ENCODE measurements at regions not wholly inside any gene's neighbourhood (a gene's known extent, or its start where the extent isn't known, plus 50 kb on each side); places are given as distances from the start of the nearest gene placed in this dataset.

- POLR2A ChIA-PET = no interaction called here
- no peak for ATAC-seq (ENCODE audit: low read depth)
- Mint-ChIP-seq H3K4me1 (no peaks in the 10 kb centered on the region), H3K9me3 (no peaks in the 10 kb centered on the region), H3K36me3 (no peaks in the 10 kb centered on the region), H3K4me3 (no peak overlapping the region), H3K27me3 (peaks cover 3% of the 10 kb centered on the region), H3K27ac (no peak overlapping the region)
- DNase-seq = no peak
These were observed 156.2 kb upstream of the ZMIZ1 start for GRCh38 chr10:78912361-78913218.

GRCh38 chr10:78913219-78914059 lies 155.3 kb upstream of the ZMIZ1 start:
- H3K4me1 Mint-ChIP-seq = no peaks in the 10 kb centered on the region
- no peak for ATAC-seq (ENCODE audit: low read depth)

GRCh38 chr10:78914060-78914378 lies 154.7 kb upstream of the ZMIZ1 start:
- Mint-ChIP-seq H3K4me1 (no peaks in the 10 kb centered on the region), H3K9me3 (no peaks in the 10 kb centered on the region), H3K27ac (no peak overlapping the region), H3K4me3 (no peak overlapping the region), H3K36me3 (no peaks in the 10 kb centered on the region), H3K27me3 (peaks cover 3% of the 10 kb centered on the region)
- POLR2A ChIA-PET = no interaction called here
- ATAC-seq (ENCODE audit: low read depth) (no peak), DNase-seq (no peak)

More at GRCh38 chr10:78913219-78914059, 155.3 kb upstream of the ZMIZ1 start:
- Mint-ChIP-seq H3K27me3 (peaks cover 3% of the 10 kb centered on the region), H3K4me3 (no peak overlapping the region), H3K36me3 (no peaks in the 10 kb centered on the region), H3K27ac (no peak overlapping the region), H3K9me3 (no peaks in the 10 kb centered on the region)
- DNase-seq = no peak
- POLR2A ChIA-PET = no interaction called here

- Mint-ChIP-seq H3K9me3 (no peaks in the 10 kb centered on the region), H3K27me3 (peaks cover 3% of the 10 kb centered on the region), H3K4me3 (no peak overlapping the region), H3K36me3 (no peaks in the 10 kb centered on the region), H3K27ac (no peak overlapping the region), H3K4me1 (no peaks in the 10 kb centered on the region)
- ATAC-seq (ENCODE audit: low read depth) (no peak), DNase-seq (no peak)
- POLR2A ChIA-PET = no interaction called here
These were observed 154.1 kb upstream of the ZMIZ1 start for GRCh38 chr10:78914502-78915189.

GRCh38 chr10:78915190-78915518 lies 153.6 kb upstream of the ZMIZ1 start:
- DNase-seq (no peak), ATAC-seq (ENCODE audit: low read depth) (no peak)
- H3K4me3 Mint-ChIP-seq = no peak overlapping the region
- H3K27ac Mint-ChIP-seq = no peak overlapping the region
- peaks cover 3% of the 10 kb centered on the region for H3K27me3 Mint-ChIP-seq
- H3K4me1 Mint-ChIP-seq = no peaks in the 10 kb centered on the region
- POLR2A ChIA-PET = no interaction called here
- H3K9me3 Mint-ChIP-seq = no peaks in the 10 kb centered on the region
- no peaks in the 10 kb centered on the region for H3K36me3 Mint-ChIP-seq

GRCh38 chr10:78916227-78916626 lies 152.5 kb upstream of the ZMIZ1 start:
- DNase-seq (no peak), ATAC-seq (ENCODE audit: low read depth) (no peak)
- H3K36me3 Mint-ChIP-seq = no peaks in the 10 kb centered on the region
- H3K4me1 Mint-ChIP-seq = no peaks in the 10 kb centered on the region
- POLR2A ChIA-PET = no interaction called here
- H3K4me3 Mint-ChIP-seq = no peak overlapping the region
- no peaks in the 10 kb centered on the region for H3K9me3 Mint-ChIP-seq
- peaks cover 3% of the 10 kb centered on the region for H3K27me3 Mint-ChIP-seq
- no peak overlapping the region for H3K27ac Mint-ChIP-seq

- peaks cover 3% of the 10 kb centered on the region for H3K27me3 Mint-ChIP-seq
- POLR2A ChIA-PET = no interaction called here
- H3K4me1 Mint-ChIP-seq = no peaks in the 10 kb centered on the region
- DNase-seq = no peak
- no peak overlapping the region for H3K27ac Mint-ChIP-seq
- no peaks in the 10 kb centered on the region for H3K9me3 Mint-ChIP-seq
- H3K4me3 Mint-ChIP-seq = no peak overlapping the region
- no peak for ATAC-seq (ENCODE audit: low read depth)
- H3K36me3 Mint-ChIP-seq = no peaks in the 10 kb centered on the region
These were observed 149.4 kb upstream of the ZMIZ1 start for GRCh38 chr10:78919181-78919966.

- Mint-ChIP-seq H3K36me3 (no peaks in the 10 kb centered on the region), H3K27ac (no peak overlapping the region), H3K4me1 (no peaks in the 10 kb centered on the region), H3K4me3 (no peak overlapping the region), H3K9me3 (no peaks in the 10 kb centered on the region), H3K27me3 (peaks cover 5% of the 10 kb centered on the region)
- POLR2A ChIA-PET = no interaction called here
- ATAC-seq (ENCODE audit: low read depth) (no peak), DNase-seq (no peak)
These were observed 148.8 kb upstream of the ZMIZ1 start for GRCh38 chr10:78920011-78920410.

GRCh38 chr10:78921895-78922294 lies 146.9 kb upstream of the ZMIZ1 start:
- ATAC-seq (ENCODE audit: low read depth) = no peak
- no peak overlapping the region for H3K4me3 Mint-ChIP-seq
- no peak for DNase-seq

GRCh38 chr10:78923647-78924318 lies 145.0 kb upstream of the ZMIZ1 start:
- POLR2A ChIA-PET = no interaction called here

More at GRCh38 chr10:78921895-78922294, 146.9 kb upstream of the ZMIZ1 start:
- Mint-ChIP-seq H3K9me3 (no peaks in the 10 kb centered on the region), H3K27ac (no peak overlapping the region), H3K36me3 (no peaks in the 10 kb centered on the region), H3K4me1 (no peaks in the 10 kb centered on the region), H3K27me3 (peaks cover 5% of the 10 kb centered on the region)
- POLR2A ChIA-PET = no interaction called here

GRCh38 chr10:78924319-78925003 lies 144.3 kb upstream of the ZMIZ1 start:
- no peaks in the 10 kb centered on the region for H3K36me3 Mint-ChIP-seq
- no peaks in the 10 kb centered on the region for H3K9me3 Mint-ChIP-seq
- no peaks in the 10 kb centered on the region for H3K4me1 Mint-ChIP-seq
- ATAC-seq (ENCODE audit: low read depth) (no peak), DNase-seq (no peak)
- peaks cover 2% of the 10 kb centered on the region for H3K27me3 Mint-ChIP-seq
- H3K27ac Mint-ChIP-seq = no peak overlapping the region
- POLR2A ChIA-PET = no interaction called here
- no peak overlapping the region for H3K4me3 Mint-ChIP-seq

More at GRCh38 chr10:78923647-78924318, 145.0 kb upstream of the ZMIZ1 start:
- DNase-seq (no peak), ATAC-seq (ENCODE audit: low read depth) (no peak)
- Mint-ChIP-seq H3K9me3 (no peaks in the 10 kb centered on the region), H3K4me1 (no peaks in the 10 kb centered on the region), H3K4me3 (no peak overlapping the region), H3K27ac (no peak overlapping the region), H3K27me3 (peaks cover 2% of the 10 kb centered on the region), H3K36me3 (no peaks in the 10 kb centered on the region)

GRCh38 chr10:78925275-78925674 lies 143.5 kb upstream of the ZMIZ1 start:
- H3K27ac Mint-ChIP-seq = no peak overlapping the region
- POLR2A ChIA-PET = no interaction called here
- no peak overlapping the region for H3K4me3 Mint-ChIP-seq
- no peaks in the 10 kb centered on the region for H3K36me3 Mint-ChIP-seq
- ATAC-seq (ENCODE audit: low read depth) (no peak), DNase-seq (no peak)
- H3K9me3 Mint-ChIP-seq = no peaks in the 10 kb centered on the region
- no peaks in the 10 kb centered on the region for H3K4me1 Mint-ChIP-seq
- peaks cover 2% of the 10 kb centered on the region for H3K27me3 Mint-ChIP-seq
